HUES64 (cell line): ENCODE measurements at regions not wholly inside any gene's neighbourhood (a gene's known extent, or its start where the extent isn't known, plus 50 kb on each side); places are given as distances from the start of the nearest gene placed in this dataset.

ENCODE experiments used
- H3K27ac ChIP-seq: 2 replicates; pipeline ENCODE4 v1.7.0; 2013; ENCODE audit warnings: low read depth, low read length, inconsistent platforms
- H3K27me3 ChIP-seq: 2 replicates; pipeline ENCODE4 v1.6.1; 2013; ENCODE audit warnings: mild to moderate bottlenecking, low read length; ENCODE audit not compliant: insufficient read depth
- H3K36me3 ChIP-seq: 2 replicates; pipeline ENCODE4 v1.6.1; 2013; ENCODE audit warnings: mild to moderate bottlenecking, low read length; ENCODE audit not compliant: insufficient read depth
- H3K4me1 ChIP-seq: 2 replicates; pipeline ENCODE4 v1.6.1; 2013; ENCODE audit warnings: mild to moderate bottlenecking, low read length, moderate library complexity; ENCODE audit not compliant: insufficient read depth
- H3K4me3 ChIP-seq: 2 replicates; pipeline ENCODE4 v1.5.1; 2013; ENCODE audit warnings: mild to moderate bottlenecking, low read length, moderate library complexity
- H3K9ac ChIP-seq: 2 replicates; pipeline ENCODE4 v1.6.1; 2013; ENCODE audit warnings: mild to moderate bottlenecking, low read depth, low read length
- H3K9me3 ChIP-seq: 2 replicates; pipeline ENCODE4 v1.6.1; 2013; ENCODE audit warnings: low read depth, low read length; ENCODE audit not compliant: insufficient read depth
- WGBS: fragments of 150-250, 120-280 bp; methylation state at CpG from one replicate; pipeline ENCODE4 v1.1.7; 2013; ENCODE audit warnings: missing lambda C conversion rate; 5-methylcytosine and 5-hydroxymethylcytosine counted together

DNA sequence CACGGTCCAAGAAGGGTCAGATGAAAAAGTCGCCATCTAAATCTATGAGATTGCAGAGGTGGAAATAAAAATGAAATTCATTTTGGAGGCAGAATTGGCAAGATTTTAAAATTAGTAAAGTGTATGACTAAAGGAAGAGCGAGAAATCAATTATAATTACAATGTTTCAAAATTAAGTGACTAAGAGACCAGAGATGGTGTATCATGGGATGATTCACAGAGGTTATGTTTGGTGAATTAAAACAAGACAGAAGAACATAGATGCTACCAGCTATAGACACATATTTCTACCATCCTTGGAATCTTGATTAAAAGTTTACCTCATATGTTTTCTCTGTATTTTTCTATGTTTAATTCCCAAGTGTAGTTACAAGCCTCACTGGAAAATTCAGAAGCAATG lies 308.9 kb upstream of the DNAJC19 start:
- Histone ChIP-seq H3K27me3 (no peaks in the 10 kb centered on the region), H3K9ac (no peak overlapping the region), H3K4me1 (no peaks in the 10 kb centered on the region), H3K36me3 (no peaks in the 10 kb centered on the region), H3K9me3 (no peaks in the 10 kb centered on the region), H3K27ac (no peak overlapping the region), H3K4me3 (no peak overlapping the region)
- 92% methylated on average over 2 of the region's 3 CpGs for WGBS

DNA sequence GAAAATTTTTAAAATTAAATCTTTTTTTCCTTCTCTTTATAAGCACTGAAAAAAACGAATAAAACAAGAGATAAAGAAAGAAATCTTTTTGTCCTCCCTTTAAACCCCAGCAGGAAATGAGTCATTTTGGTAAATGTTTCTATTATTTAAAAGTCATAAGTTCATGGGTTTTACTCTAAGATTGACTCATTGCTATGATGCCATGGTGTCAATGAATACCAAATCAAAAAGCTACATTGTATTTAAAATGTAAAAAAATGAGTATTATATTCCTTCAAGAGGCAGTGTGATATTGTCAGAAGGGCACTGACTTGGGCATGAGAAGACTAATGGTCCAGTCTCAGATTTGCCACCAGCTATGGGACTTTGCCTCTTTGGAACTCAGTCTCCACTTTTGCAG lies 303.4 kb upstream of the DNAJC19 start:
- Histone ChIP-seq H3K4me1 (peaks cover 21% of the 10 kb centered on the region), H3K9me3 (no peaks in the 10 kb centered on the region), H3K9ac (no peak overlapping the region), H3K27ac (no peak overlapping the region), H3K27me3 (no peaks in the 10 kb centered on the region), H3K36me3 (no peaks in the 10 kb centered on the region), H3K4me3 (no peak overlapping the region)
- no CpG with 5 or more reads among the region's 1 CpG for WGBS

DNA sequence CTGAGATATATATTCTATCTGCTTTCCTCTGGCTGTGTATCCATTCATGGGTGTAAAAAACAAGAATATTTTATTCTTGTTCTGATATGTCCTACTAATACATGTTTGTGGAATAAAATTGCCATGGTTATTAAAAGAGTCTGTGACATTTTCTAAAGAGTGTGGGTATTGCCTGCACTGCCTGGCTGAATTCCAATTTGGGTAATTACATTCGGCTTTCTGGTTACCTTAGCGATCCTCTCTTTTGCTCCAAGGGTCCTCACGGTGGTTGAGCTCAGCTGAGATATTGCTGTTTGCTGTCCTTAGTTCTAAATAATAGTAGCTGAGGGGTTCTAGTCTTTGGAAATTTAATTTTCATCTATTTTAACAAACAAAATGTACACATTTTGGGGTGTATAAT lies 301.4 kb upstream of the DNAJC19 start:
- Histone ChIP-seq H3K4me1 (peaks cover 21% of the 10 kb centered on the region), H3K27me3 (no peaks in the 10 kb centered on the region), H3K36me3 (no peaks in the 10 kb centered on the region), H3K27ac (no peak overlapping the region), H3K9ac (no peak overlapping the region), H3K4me3 (no peak overlapping the region), H3K9me3 (no peaks in the 10 kb centered on the region)
- WGBS = 89% methylated on average over 3 of the region's 3 CpGs

DNA sequence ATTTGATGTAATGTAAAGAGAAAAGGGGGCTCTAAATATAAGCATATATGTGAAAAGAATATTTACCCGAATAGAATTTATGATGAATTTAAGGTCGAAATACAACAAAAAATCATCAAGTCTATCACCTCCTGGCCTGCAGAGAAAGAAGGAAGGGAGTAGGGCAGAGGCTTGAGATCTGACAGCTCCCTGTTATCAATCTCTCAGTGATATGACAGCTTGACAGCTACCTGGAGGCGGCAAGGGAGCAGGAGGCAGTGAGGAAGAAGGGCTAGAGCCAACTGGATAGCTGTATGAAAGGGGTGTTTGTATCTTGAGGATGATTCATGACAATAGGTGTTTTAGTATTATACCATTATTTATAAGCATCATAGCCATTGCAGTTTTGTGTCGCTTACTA lies 299.8 kb upstream of the DNAJC19 start:
- no peak overlapping the region for H3K27ac ChIP-seq
- peaks cover 21% of the 10 kb centered on the region for H3K4me1 ChIP-seq
- H3K9ac ChIP-seq = no peak overlapping the region
- H3K9me3 ChIP-seq = no peaks in the 10 kb centered on the region
- 87% methylated on average over 2 of the region's 4 CpGs for WGBS
- H3K36me3 ChIP-seq = no peaks in the 10 kb centered on the region
- H3K27me3 ChIP-seq = no peaks in the 10 kb centered on the region
- no peak overlapping the region for H3K4me3 ChIP-seq

DNA sequence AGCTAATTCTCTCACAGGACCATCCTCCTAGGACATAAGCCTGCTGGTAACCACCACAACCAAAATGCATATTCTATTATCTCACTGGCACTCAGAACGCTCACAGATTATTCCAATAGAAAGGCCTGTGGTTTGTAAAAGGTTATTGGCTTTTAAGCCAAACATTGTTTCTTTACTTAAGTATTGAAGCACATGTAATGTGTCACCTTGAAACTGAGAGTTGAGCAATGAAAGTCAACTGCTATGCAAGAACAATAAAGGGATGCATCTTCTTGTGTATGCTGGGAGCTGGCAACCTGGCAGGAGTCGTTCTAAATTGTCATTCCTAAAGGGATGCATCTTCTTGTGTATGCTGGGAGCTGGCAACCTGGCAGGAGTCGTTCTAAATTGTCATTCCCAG lies 298.6 kb upstream of the DNAJC19 start:
- Histone ChIP-seq H3K4me1 (peaks cover 21% of the 10 kb centered on the region), H3K27ac (no peak overlapping the region), H3K9ac (no peak overlapping the region), H3K4me3 (no peak overlapping the region), H3K27me3 (no peaks in the 10 kb centered on the region), H3K36me3 (no peaks in the 10 kb centered on the region), H3K9me3 (no peaks in the 10 kb centered on the region)
- 78% methylated on average over 3 of the region's 3 CpGs for WGBS

DNA sequence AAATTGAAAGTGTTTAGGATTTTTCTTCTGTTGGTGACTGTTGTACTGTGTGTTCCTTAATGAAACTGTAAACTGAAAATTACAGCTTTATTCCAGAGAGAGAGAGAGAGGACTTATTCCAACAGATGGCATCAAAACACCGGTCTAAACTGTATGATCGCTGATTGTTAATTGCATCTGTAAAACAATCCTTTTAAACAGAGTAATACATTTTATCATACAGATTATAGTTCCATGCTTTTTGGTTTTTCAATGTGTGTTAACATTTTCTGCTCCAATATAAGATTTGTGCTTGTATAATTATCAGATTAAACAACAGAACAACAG lies 289.7 kb upstream of the DNAJC19 start:
- Histone ChIP-seq H3K27me3 (no peaks in the 10 kb centered on the region), H3K9me3 (no peaks in the 10 kb centered on the region), H3K9ac (no peak overlapping the region), H3K36me3 (no peaks in the 10 kb centered on the region), H3K4me3 (no peak overlapping the region), H3K27ac (no peak overlapping the region), H3K4me1 (no peaks in the 10 kb centered on the region)
- no CpG with 5 or more reads among the region's 2 CpGs for WGBS

DNA sequence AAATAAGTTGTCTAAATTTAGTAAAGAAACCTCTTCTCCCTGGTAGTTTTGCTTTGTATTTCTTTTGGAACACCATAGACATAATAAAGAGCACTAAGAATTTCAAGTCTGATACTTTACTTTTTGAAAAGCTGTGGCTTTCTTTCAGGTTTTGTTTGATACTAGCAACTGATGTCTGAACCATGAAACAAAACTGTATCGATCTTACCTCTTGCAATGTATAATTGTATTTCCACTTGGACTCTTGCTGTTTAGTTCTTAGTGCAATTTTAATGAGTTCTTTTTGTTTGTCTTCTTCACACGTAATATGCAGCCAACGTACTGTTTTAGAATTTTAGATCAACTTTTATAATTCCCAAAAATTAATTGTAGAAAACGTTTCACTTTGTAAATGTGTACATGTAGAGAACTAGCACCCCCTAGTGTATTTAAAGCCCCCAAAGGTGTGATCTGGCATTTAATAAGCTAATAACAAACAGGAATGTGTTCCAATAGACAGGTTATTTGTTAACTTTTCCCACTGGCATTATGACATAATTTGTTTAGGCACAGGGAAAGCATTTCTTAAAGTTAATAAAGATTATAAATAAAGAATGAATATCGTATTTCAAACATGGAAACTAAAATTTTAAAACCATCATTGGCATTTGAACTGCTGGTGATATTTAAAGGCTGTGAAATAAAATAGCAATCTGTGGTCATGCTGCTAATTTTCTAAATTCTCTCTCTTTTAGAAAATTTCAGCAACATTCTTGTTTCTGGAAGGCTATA lies 289.1 kb upstream of the DNAJC19 start:
- 100% methylated on average over 1 of the region's 5 CpGs for WGBS
- no peak overlapping the region for H3K27ac ChIP-seq
- no peak overlapping the region for H3K4me3 ChIP-seq
- H3K4me1 ChIP-seq = no peaks in the 10 kb centered on the region
- no peak overlapping the region for H3K9ac ChIP-seq
- H3K36me3 ChIP-seq = no peaks in the 10 kb centered on the region
- H3K9me3 ChIP-seq = no peaks in the 10 kb centered on the region
- no peaks in the 10 kb centered on the region for H3K27me3 ChIP-seq

DNA sequence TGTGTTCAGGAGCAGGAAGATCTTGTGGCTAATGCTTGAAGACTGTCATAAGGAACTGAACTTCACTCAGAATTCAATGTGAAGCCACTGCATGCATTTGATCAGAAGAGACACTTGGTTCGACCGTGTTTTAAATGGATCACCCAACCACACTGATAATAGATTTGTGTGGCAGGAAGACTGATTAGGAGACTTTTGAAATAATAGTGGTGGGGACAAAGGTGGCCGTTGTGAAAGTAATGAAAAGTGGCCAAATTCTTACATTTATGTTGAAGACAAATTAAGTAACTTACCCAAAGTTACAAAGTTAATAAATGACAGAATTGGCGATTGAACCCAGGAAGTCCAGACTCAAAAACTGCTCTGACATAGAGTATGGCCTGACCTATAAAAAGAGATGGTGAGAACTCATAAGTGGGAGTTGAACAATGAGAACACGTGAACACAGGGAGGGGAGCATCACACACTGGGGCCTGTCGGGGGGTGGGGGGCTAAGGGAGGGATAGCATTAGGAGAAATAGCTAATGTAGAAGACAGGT lies 286.9 kb upstream of the DNAJC19 start:
- no peaks in the 10 kb centered on the region for H3K4me1 ChIP-seq
- no peak overlapping the region for H3K9ac ChIP-seq
- H3K4me3 ChIP-seq = no peak overlapping the region
- no peaks in the 10 kb centered on the region for H3K27me3 ChIP-seq
- no peaks in the 10 kb centered on the region for H3K9me3 ChIP-seq
- H3K27ac ChIP-seq = no peak overlapping the region
- WGBS = 96% methylated on average over 6 of the region's 6 CpGs
- H3K36me3 ChIP-seq = no peaks in the 10 kb centered on the region

DNA sequence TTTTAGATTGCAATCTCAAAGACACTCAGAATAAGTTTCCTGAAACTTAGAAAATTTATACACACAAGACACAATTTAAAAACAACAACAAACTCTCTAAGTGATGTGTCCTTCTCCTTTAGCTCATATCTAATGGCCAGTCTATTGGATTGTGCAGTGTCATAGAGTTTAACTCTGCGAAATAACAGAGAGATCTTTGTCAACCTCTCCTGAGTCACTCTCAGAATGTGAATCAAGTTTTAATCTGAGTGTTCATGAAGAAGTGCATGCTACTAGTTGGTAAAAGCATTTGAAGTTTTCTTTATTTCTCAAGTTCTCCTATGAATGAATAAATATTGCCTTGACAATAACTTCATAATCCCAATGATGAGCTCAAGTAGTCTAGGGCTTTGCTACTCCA lies 284.5 kb upstream of the DNAJC19 start:
- Histone ChIP-seq H3K4me1 (no peaks in the 10 kb centered on the region), H3K4me3 (no peak overlapping the region), H3K9me3 (no peaks in the 10 kb centered on the region), H3K36me3 (no peaks in the 10 kb centered on the region), H3K9ac (no peak overlapping the region), H3K27me3 (no peaks in the 10 kb centered on the region), H3K27ac (no peak overlapping the region)
- 100% methylated on average over 1 of the region's 1 CpG for WGBS

DNA sequence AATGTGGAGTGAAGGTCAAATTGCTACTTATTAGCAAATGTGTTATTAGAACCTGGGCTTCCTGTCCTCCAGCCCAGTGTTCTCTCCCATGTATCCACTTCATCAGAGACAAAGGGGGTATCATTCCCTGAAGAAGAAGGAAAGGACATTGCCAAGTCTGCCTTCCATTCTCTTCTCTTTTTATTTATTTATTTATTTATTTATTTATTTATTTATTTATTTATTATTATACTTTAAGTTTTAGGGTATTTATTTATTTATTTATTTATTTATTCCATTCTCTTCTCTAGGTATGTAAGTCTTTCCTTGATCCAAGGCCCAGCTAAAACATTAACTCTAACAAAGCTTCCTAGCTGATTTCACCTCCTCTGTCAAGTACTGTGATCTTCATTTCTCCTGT lies 277.8 kb upstream of the DNAJC19 start:
- Histone ChIP-seq H3K4me1 (no peaks in the 10 kb centered on the region), H3K27ac (no peak overlapping the region), H3K9me3 (no peaks in the 10 kb centered on the region), H3K4me3 (no peak overlapping the region), H3K36me3 (no peaks in the 10 kb centered on the region), H3K9ac (no peak overlapping the region), H3K27me3 (no peaks in the 10 kb centered on the region)

DNA sequence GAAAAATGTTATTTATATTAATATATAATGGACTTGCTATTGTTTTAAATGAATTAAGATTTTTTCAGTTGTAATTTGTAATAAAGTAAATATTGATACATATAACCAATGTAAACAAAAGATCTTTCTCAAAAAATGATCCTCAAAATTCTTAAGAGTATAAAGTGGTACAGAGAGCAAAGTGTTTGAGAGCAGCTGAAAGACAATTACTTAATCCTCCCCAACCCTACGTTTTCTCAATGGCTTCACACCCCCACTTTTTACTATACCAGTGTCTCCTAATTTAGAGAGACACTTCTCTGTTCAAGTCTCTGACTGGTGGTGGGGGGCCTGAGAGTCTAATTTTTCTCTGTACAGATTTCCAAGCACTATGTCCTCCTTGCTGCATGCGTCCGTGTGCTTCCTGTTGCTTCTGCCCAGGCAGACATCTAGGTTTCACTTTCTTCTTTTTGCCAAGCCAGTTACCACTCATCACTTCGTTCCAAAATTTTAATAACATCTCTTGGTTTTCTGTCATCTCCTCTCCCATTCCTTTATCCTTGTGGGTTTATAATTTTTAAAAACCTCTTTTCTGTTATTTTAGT lies 276.3 kb upstream of the DNAJC19 start:
- H3K4me3 ChIP-seq = no peak overlapping the region
- no peaks in the 10 kb centered on the region for H3K27me3 ChIP-seq
- no peaks in the 10 kb centered on the region for H3K4me1 ChIP-seq
- 89% methylated on average over 4 of the region's 4 CpGs for WGBS
- H3K9ac ChIP-seq = no peak overlapping the region
- H3K9me3 ChIP-seq = no peaks in the 10 kb centered on the region
- H3K27ac ChIP-seq = no peak overlapping the region
- no peaks in the 10 kb centered on the region for H3K36me3 ChIP-seq

DNA sequence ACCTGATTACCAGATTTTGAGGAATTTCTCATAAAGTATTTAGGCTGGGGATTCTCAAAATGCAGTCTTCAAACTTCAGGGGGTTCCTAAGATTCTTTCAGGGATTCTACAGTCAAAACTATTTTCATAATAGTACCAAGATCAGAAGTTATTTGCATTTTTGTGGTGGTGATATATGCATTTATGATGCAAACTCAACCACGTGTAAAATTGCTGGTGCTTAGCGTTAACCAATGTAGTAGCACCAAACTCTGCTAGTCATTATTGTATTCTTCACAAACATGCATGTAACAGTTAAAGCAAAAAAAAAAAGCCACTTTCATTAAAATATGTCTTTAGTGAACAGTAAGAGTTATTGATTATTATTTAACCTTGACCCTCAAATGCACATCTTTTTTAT lies 274.9 kb upstream of the DNAJC19 start:
- H3K27me3 ChIP-seq = no peaks in the 10 kb centered on the region

More for the DNA sequence above, 274.9 kb upstream of the DNAJC19 start:
- Histone ChIP-seq H3K9ac (no peak overlapping the region), H3K27ac (no peak overlapping the region), H3K4me1 (no peaks in the 10 kb centered on the region), H3K9me3 (no peaks in the 10 kb centered on the region), H3K36me3 (no peaks in the 10 kb centered on the region), H3K4me3 (no peak overlapping the region)
- WGBS = 80% methylated on average over 2 of the region's 2 CpGs
